Activated CD8-positive, alpha-beta T cell treated with anti-CD3 and anti-CD28 coated beads for 36 hours (primary cell): ENCODE measurements at regions not wholly inside any gene's neighbourhood (a gene's known extent, or its start where the extent isn't known, plus 50 kb on each side); places are given as distances from the start of the nearest gene placed in this dataset.

Source experiments
- ATAC-seq: fragments of 200-7000 bp; cut with Tn5 transposase; one replicate; pipeline ENCODE4 v1.10.0; 2021; ENCODE audit warnings: mild to moderate bottlenecking, moderate library complexity
- CTCF ChIA-PET: fragments of 350-600 bp; sonication (Branson Sonifier 250); formaldehyde crosslinking; loops from one replicate; lab custom pipeline; 2021; ENCODE audit warnings: antibody characterized with exemption; lab: Charles Lee
- POLR2A ChIA-PET: fragments of 350-600 bp; sonication (Branson Sonifier 250); formaldehyde crosslinking; loops from one replicate; lab custom pipeline; 2021; ENCODE audit warnings: antibody characterized with exemption; lab: Charles Lee
- DNase-seq: peaks from one replicate; pipeline ENCODE4 v3.0.0-alpha.2; 2020
- H3K27ac Mint-ChIP-seq: one replicate; pipeline ENCODE4 v1.8.0; 2021; ENCODE audit warnings: mild to moderate bottlenecking, mixed read lengths
- H3K27me3 Mint-ChIP-seq: one replicate; pipeline ENCODE4 v1.8.0; 2021; ENCODE audit warnings: mixed read lengths
- H3K36me3 Mint-ChIP-seq: one replicate; pipeline ENCODE4 v1.8.0; 2021; ENCODE audit warnings: low read depth, mixed read lengths
- H3K4me1 Mint-ChIP-seq: one replicate; pipeline ENCODE4 v1.8.0; 2021; ENCODE audit warnings: low read depth, mixed read lengths
- H3K4me3 Mint-ChIP-seq: one replicate; pipeline ENCODE4 v1.8.0; 2021; ENCODE audit warnings: mild to moderate bottlenecking, moderate library complexity, mixed read lengths
- H3K9me3 Mint-ChIP-seq: one replicate; pipeline ENCODE4 v1.8.0; 2021; ENCODE audit warnings: mixed read lengths
- intact Hi-C: fragments of 100-400 bp; cut with micrococcal nuclease; formaldehyde crosslinking; loops from one replicate; pipeline ENCODE4 v1.10.0; 2022
- TF ChIP-seq, protein P1 (sequence below): fragments of 200-600 bp; IDR thresholded peaks from one replicate; pipeline ENCODE4 v1.8.0; 2022; ENCODE audit warnings: antibody characterized with exemption, mild to moderate bottlenecking

DNA sequence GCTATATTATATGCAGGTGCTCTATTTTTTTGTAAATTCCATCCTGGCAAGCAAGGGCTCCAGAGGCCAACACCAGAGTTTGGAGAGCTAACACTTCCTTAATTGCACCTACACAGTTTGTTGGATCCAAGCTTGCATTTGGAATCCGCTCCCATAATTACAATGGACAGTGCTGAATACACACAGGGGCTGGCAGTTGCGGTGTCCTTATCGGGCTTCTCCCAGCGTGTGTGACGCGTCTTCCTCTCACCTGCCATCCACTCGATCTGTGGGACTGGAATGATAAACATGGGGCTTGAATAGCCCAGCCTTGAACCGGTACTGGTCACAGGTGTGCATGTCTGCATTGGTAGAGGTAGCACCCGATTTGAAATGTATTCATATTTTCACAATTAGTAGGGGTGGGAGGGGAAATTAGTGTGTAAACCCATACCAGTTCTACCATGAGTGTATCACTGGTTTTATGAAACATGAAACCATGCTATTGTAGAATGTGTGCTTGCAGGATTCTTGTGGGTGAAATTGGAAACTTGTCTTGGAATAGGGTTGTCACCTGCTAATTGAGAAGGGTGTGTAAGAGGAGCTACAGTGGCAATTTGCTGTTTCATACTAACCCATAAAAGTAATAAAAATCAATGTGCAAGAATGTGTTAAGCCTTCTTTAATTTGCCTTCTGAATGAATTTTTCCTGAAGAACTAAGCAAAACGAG is 316.5 kb downstream of the WDR11 start:
- H3K4me1 Mint-ChIP-seq = no peaks in the 10 kb centered on the region
- POLR2A ChIA-PET = no interaction called here
- intact Hi-C loops = no loop called here
- DNase-seq (no peak), ATAC-seq (no peak)
- H3K4me3 Mint-ChIP-seq = no peak overlapping the region
- no peaks in the 10 kb centered on the region for H3K36me3 Mint-ChIP-seq
- peaks cover 1% of the 10 kb centered on the region for H3K27me3 Mint-ChIP-seq
- TF ChIP-seq, protein P1, sequence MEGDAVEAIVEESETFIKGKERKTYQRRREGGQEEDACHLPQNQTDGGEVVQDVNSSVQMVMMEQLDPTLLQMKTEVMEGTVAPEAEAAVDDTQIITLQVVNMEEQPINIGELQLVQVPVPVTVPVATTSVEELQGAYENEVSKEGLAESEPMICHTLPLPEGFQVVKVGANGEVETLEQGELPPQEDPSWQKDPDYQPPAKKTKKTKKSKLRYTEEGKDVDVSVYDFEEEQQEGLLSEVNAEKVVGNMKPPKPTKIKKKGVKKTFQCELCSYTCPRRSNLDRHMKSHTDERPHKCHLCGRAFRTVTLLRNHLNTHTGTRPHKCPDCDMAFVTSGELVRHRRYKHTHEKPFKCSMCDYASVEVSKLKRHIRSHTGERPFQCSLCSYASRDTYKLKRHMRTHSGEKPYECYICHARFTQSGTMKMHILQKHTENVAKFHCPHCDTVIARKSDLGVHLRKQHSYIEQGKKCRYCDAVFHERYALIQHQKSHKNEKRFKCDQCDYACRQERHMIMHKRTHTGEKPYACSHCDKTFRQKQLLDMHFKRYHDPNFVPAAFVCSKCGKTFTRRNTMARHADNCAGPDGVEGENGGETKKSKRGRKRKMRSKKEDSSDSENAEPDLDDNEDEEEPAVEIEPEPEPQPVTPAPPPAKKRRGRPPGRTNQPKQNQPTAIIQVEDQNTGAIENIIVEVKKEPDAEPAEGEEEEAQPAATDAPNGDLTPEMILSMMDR = no peak
- CTCF ChIA-PET = no interaction called here
- H3K9me3 Mint-ChIP-seq = no peaks in the 10 kb centered on the region
- no peak overlapping the region for H3K27ac Mint-ChIP-seq

DNA sequence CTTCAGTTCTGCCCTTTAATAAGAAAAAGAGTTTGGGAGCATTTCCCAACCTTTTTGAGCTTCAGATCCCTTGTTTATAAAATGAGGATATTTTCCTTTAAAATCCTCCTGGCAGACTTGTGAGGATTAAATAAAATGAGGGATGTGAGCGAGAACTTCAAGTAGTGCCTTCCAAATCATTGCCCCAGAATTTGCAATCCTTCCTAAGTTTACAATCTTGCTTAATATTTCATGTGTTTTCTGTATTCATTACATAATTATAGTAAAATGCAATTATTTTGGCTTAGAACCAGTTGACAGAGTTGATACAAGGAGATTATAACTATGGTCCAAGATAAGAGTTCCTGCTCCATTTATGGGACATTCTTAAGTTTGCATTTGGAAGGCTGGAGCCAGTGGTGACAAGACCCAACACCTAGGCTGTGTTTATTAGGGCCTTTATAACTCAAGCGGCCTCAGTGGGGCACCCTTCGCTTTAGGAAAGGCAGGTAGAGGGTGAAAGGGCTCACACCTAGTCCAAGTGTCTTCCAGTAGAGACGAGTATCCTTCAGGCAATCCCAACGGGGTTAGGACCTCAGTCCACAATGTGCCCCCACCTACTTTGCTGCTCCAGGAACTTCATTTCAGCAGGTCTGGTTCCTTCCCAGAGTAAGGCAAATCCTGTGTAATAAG is 317.5 kb downstream of the WDR11 start:
- intact Hi-C loops = no loop called here
- peaks cover 1% of the 10 kb centered on the region for H3K27me3 Mint-ChIP-seq

DNA sequence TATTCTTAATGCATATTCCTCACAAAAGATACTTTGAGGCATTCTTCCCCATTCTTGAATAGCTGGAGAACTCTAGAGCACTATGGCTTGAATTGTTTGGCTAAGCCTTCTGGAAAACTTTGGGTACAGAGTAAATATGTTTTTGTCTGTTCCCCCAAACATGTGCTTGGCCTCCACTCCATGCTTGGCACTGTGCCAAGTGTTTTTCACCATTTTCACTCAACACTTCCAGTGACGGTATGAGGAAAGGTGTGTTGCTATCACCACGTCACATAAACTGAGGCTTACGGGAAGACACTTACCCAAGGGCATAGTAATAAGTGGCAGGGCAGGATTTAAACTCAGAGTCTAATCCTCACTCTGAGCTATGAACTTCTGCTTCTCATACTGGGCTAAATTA is 318.2 kb downstream of the WDR11 start:
- no peak for DNase-seq
- Mint-ChIP-seq H3K27me3 (peaks cover 1% of the 10 kb centered on the region), H3K9me3 (no peaks in the 10 kb centered on the region), H3K4me1 (no peaks in the 10 kb centered on the region), H3K36me3 (no peaks in the 10 kb centered on the region), H3K4me3 (no peak overlapping the region), H3K27ac (no peak overlapping the region)
- ChIA-PET POLR2A (no interaction called here), CTCF (no interaction called here)
- ATAC-seq = no peak
- TF ChIP-seq, protein P1 = no peak
- intact Hi-C loops = no loop called here

More for the DNA sequence above, 317.5 kb downstream of the WDR11 start:
- no peak overlapping the region for H3K4me3 Mint-ChIP-seq
- ATAC-seq (no peak), DNase-seq (no peak)
- ChIA-PET POLR2A (interaction anchor here (0.6 kb wide), 1 partner anchor 94 kb away, joined by 3 read pairs; no protein-coding TSS in a partner anchor), CTCF (no interaction called here)
- H3K4me1 Mint-ChIP-seq = no peaks in the 10 kb centered on the region
- H3K27ac Mint-ChIP-seq = no peak overlapping the region
- H3K36me3 Mint-ChIP-seq = no peaks in the 10 kb centered on the region
- no peaks in the 10 kb centered on the region for H3K9me3 Mint-ChIP-seq
- TF ChIP-seq, protein P1 = no peak

DNA sequence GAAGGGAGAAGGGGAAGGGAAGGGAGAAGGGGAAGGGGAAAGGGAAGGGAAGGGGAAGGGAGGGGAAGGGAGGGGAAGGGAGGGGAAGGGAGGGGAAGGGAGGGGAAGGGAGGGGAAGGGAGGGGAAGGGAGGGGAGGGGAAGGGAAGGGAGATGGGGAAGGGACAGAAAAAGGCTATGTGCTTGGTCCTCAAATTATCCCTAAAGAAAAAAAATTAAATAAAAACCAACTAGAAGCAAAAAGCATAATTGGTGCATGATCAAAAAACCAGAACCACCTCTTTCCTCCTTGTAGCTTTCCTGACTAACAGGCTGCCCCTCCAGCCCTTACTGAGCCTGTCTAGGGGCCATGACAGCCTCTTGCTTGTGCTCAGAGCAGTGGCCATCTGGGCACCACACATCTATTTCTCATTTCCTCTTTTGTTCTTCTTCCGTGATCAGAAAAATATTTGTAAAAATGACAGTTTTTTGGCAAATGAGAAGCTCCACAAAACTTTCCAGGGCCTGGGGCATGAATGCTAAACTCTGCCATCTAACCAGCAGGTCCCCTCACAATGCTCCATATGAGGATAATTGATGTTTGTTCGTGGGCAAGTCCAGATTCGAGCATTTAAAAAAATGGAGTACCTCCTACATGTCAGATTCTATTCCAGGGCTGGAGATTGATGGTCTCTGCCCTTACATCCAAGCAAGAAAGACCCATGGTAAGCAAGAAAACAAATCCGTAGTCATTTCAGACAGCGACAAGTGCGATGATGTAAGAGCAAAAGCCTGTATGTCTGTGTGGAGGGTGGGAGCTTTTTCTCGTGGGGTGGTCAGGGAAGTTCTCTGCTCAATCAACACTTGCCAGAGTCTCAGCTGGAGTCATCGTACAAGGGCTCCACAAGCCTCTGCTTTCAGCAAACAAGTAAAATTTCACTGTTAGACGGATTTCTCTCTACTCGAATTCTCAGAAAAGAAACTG is 320.9 kb downstream of the WDR11 start:
- Mint-ChIP-seq H3K27me3 (no peaks in the 10 kb centered on the region), H3K4me3 (no peak overlapping the region), H3K9me3 (no peaks in the 10 kb centered on the region), H3K36me3 (no peaks in the 10 kb centered on the region), H3K27ac (no peak overlapping the region), H3K4me1 (no peaks in the 10 kb centered on the region)
- DNase-seq (no peak), ATAC-seq (no peak)
- TF ChIP-seq, protein P1 = no peak
- CTCF ChIA-PET = no interaction called here
- intact Hi-C loops = no loop called here
- POLR2A ChIA-PET = no interaction called here
